MCF 10A (cell line): ENCODE measurements at regions not wholly inside any gene's neighbourhood (a gene's known extent, or its start where the extent isn't known, plus 50 kb on each side); places are given as distances from the start of the nearest gene placed in this dataset.
"Not testable (repeated sequence)": the region's sequence is repeated elsewhere in the genome, so short reads cannot be mapped to it uniquely, and the experiment has no call there.

ENCODE experiments used
- BruUV-seq: library from RNA; stranded (reverse); fragments of 400-500 nt; replicated peaks from 2 replicates; lab custom pipeline; 2021; lab: Mats Ljungman, UMichigan
- CTCF ChIA-PET: fragments of 300-600 bp; sonication (Branson Sonifier 250); formaldehyde crosslinking; extraction: SDS; loops from one replicate; lab custom pipeline; 2021; ENCODE audit warnings: antibody characterized with exemption, inconsistent platforms; lab: Yijun Ruan, JAX
- POLR2A ChIA-PET: fragments of 300-600, 350-650 bp; sonication (Branson Sonifier 250); formaldehyde crosslinking; extraction: SDS; loops from one replicate; lab custom pipeline; 2020; ENCODE audit warnings: antibody characterized with exemption, inconsistent platforms; lab: Yijun Ruan, JAX
- DNase-seq: peaks from one replicate; pipeline ENCODE4 v3.0.0-alpha.2; 2018; ENCODE audit not compliant: unreplicated experiment
- H3K27ac Mint-ChIP-seq: one replicate; pipeline ENCODE4 v1.8.0; 2022; ENCODE audit warnings: mild to moderate bottlenecking, low read depth, mixed read lengths; ENCODE audit not compliant: unreplicated experiment
- H3K27me3 Mint-ChIP-seq: one replicate; pipeline ENCODE4 v1.8.0; 2022; ENCODE audit warnings: mixed read lengths; ENCODE audit not compliant: insufficient read depth, unreplicated experiment
- H3K36me3 Mint-ChIP-seq: one replicate; pipeline ENCODE4 v1.8.0; 2022; ENCODE audit warnings: mild to moderate bottlenecking, moderate library complexity, mixed read lengths; ENCODE audit not compliant: insufficient read depth, unreplicated experiment
- H3K4me1 Mint-ChIP-seq: one replicate; pipeline ENCODE4 v1.8.0; 2022; ENCODE audit warnings: mixed read lengths; ENCODE audit not compliant: insufficient read depth, unreplicated experiment
- H3K4me3 Mint-ChIP-seq: one replicate; pipeline ENCODE4 v1.8.0; 2022; ENCODE audit warnings: mild to moderate bottlenecking, moderate library complexity, mixed read lengths; ENCODE audit not compliant: unreplicated experiment
- H3K9me3 Mint-ChIP-seq: one replicate; pipeline ENCODE4 v1.8.0; 2022; ENCODE audit warnings: mixed read lengths; ENCODE audit not compliant: unreplicated experiment
- CTCF ChIP-seq: fragments of 200-600 bp; IDR thresholded peaks from one replicate; pipeline ENCODE4 v1.8.0; 2022; ENCODE audit warnings: antibody characterized with exemption, mild to moderate bottlenecking; ENCODE audit not compliant: unreplicated experiment
- intact Hi-C: fragments of 100-400 bp; cut with micrococcal nuclease; formaldehyde crosslinking; loops from 2 replicates; pipeline ENCODE4 v1.14.1; 2022

- CTCF ChIA-PET = no interaction called here
- DNase-seq = no peak
- H3K9me3 Mint-ChIP-seq = peaks cover 7% of the 10 kb centered on the region
- H3K4me1 Mint-ChIP-seq = no peaks in the 10 kb centered on the region
- no peaks in the 10 kb centered on the region for H3K27me3 Mint-ChIP-seq
- H3K27ac Mint-ChIP-seq = no peak overlapping the region
- no peak for TF ChIP-seq CTCF
- BruUV-seq = no TSS peak
- H3K36me3 Mint-ChIP-seq = no peaks in the 10 kb centered on the region
- intact Hi-C loops = no loop called here
- POLR2A ChIA-PET = no interaction called here
- H3K4me3 Mint-ChIP-seq = no peak overlapping the region
Observed at GRCh38 chr9:79083621-79084020, 488.1 kb upstream of the TLE4 start.

- intact Hi-C loops = no loop called here
- no peaks in the 10 kb centered on the region for H3K4me1 Mint-ChIP-seq
- DNase-seq = no peak
- peaks cover 7% of the 10 kb centered on the region for H3K9me3 Mint-ChIP-seq
- BruUV-seq = no TSS peak
- no peak for TF ChIP-seq CTCF
- ChIA-PET CTCF (no interaction called here), POLR2A (no interaction called here)
- H3K36me3 Mint-ChIP-seq = no peaks in the 10 kb centered on the region
- no peak overlapping the region for H3K4me3 Mint-ChIP-seq
- H3K27ac Mint-ChIP-seq = no peak overlapping the region
- H3K27me3 Mint-ChIP-seq = no peaks in the 10 kb centered on the region
Observed at GRCh38 chr9:79087133-79087532, 484.6 kb upstream of the TLE4 start.

GRCh38 chr9:79089054-79089560 lies 482.7 kb upstream of the TLE4 start:
- H3K4me1 Mint-ChIP-seq = no peaks in the 10 kb centered on the region
- H3K4me3 Mint-ChIP-seq = no peak overlapping the region
- no peaks in the 10 kb centered on the region for H3K27me3 Mint-ChIP-seq
- intact Hi-C loops = no loop called here
- CTCF ChIA-PET = no interaction called here
- no peak for DNase-seq
- POLR2A ChIA-PET = no interaction called here
- H3K9me3 Mint-ChIP-seq = peaks cover 7% of the 10 kb centered on the region
- TF ChIP-seq CTCF = no peak
- no TSS peak for BruUV-seq
- no peak overlapping the region for H3K27ac Mint-ChIP-seq
- no peaks in the 10 kb centered on the region for H3K36me3 Mint-ChIP-seq

GRCh38 chr9:79089851-79090250 lies 481.9 kb upstream of the TLE4 start:
- POLR2A ChIA-PET, CTCF ChIA-PET, H3K4me1 Mint-ChIP-seq, intact Hi-C loops, H3K9me3 Mint-ChIP-seq, BruUV-seq, H3K27ac Mint-ChIP-seq, H3K4me3 Mint-ChIP-seq, H3K36me3 Mint-ChIP-seq, H3K27me3 Mint-ChIP-seq, DNase-seq: not testable (repeated sequence)

- POLR2A ChIA-PET, H3K27ac Mint-ChIP-seq, BruUV-seq: not testable (repeated sequence)
Observed at GRCh38 chr9:79103257-79103656, 468.5 kb upstream of the TLE4 start.

More at GRCh38 chr9:79103257-79103656, 468.5 kb upstream of the TLE4 start:
- H3K27me3 Mint-ChIP-seq, intact Hi-C loops, DNase-seq, H3K4me3 Mint-ChIP-seq, H3K9me3 Mint-ChIP-seq, H3K36me3 Mint-ChIP-seq, H3K4me1 Mint-ChIP-seq, CTCF ChIA-PET: not testable (repeated sequence)
